BJ (cell line): ENCODE measurements at regions not wholly inside any gene's neighbourhood (a gene's known extent, or its start where the extent isn't known, plus 50 kb on each side); places are given as distances from the start of the nearest gene placed in this dataset.

Source experiments
- CTCF ChIA-PET: fragments of 350-600 bp; formaldehyde crosslinking; extraction: SDS; loops from one replicate; lab custom pipeline; 2021; ENCODE audit warnings: antibody characterized with exemption, inconsistent platforms; lab: Yijun Ruan, JAX
- POLR2A ChIA-PET: fragments of 300-600 bp; sonication (Branson Sonifier 250); formaldehyde crosslinking; extraction: SDS; loops from one replicate; lab custom pipeline; 2021; ENCODE audit warnings: antibody characterized with exemption; lab: Charles Lee
- DNase-seq: peaks from one replicate; pipeline ENCODE4 v3.0.0-alpha.2; 2011; ENCODE audit warnings: low read depth
- H3K27me3 ChIP-seq: 2 replicates; pipeline ENCODE4 v1.6.0; 2011; ENCODE audit warnings: low read length; ENCODE audit not compliant: control insufficient read depth, insufficient read depth
- H3K36me3 ChIP-seq: 2 replicates; pipeline ENCODE4 v1.5.1; 2011; ENCODE audit warnings: low read length; ENCODE audit not compliant: control insufficient read depth, insufficient read depth
- H3K4me3 ChIP-seq: 2 replicates; pipeline ENCODE4 v1.5.1; 2011; ENCODE audit warnings: low read depth, mild to moderate bottlenecking, control low read depth, low read length
- TF ChIP-seq, protein P1 (sequence below): IDR thresholded peaks from 2 replicates; pipeline ENCODE4 v1.5.1; 2011; ENCODE audit warnings: low read depth, mild to moderate bottlenecking, control low read depth, inconsistent platforms, low read length, moderate library complexity; ENCODE audit not compliant: insufficient read depth

DNA sequence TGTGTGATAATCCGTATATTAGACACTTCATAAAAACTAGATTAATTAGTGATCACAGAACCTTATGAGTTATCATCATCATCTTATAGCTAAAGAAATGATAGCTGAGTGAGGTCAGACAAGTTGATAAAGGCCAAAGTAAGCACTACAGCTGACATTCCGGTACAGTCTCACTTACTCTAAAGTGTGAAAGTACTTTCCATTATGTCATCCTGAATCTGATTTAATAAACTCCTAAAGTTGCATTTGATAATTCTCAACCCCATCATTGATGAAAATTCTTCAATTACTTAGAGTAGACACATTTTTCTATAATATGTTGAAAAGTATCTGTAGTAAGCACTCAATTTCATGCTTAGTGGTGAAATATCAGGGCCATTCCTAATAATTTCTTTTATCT is 385.2 kb upstream of the CHD6 start:
- no peaks in the 10 kb centered on the region for H3K36me3 ChIP-seq
- TF ChIP-seq, protein P1, sequence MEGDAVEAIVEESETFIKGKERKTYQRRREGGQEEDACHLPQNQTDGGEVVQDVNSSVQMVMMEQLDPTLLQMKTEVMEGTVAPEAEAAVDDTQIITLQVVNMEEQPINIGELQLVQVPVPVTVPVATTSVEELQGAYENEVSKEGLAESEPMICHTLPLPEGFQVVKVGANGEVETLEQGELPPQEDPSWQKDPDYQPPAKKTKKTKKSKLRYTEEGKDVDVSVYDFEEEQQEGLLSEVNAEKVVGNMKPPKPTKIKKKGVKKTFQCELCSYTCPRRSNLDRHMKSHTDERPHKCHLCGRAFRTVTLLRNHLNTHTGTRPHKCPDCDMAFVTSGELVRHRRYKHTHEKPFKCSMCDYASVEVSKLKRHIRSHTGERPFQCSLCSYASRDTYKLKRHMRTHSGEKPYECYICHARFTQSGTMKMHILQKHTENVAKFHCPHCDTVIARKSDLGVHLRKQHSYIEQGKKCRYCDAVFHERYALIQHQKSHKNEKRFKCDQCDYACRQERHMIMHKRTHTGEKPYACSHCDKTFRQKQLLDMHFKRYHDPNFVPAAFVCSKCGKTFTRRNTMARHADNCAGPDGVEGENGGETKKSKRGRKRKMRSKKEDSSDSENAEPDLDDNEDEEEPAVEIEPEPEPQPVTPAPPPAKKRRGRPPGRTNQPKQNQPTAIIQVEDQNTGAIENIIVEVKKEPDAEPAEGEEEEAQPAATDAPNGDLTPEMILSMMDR = no peak
- ChIA-PET POLR2A (no interaction called here), CTCF (interaction anchor here (0.6 kb wide), 1 partner anchor 1009 kb away, joined by 4 read pairs; no protein-coding TSS in a partner anchor)
- DNase-seq = no peak
- H3K27me3 ChIP-seq = no peaks in the 10 kb centered on the region
- H3K4me3 ChIP-seq = no peak overlapping the region

DNA sequence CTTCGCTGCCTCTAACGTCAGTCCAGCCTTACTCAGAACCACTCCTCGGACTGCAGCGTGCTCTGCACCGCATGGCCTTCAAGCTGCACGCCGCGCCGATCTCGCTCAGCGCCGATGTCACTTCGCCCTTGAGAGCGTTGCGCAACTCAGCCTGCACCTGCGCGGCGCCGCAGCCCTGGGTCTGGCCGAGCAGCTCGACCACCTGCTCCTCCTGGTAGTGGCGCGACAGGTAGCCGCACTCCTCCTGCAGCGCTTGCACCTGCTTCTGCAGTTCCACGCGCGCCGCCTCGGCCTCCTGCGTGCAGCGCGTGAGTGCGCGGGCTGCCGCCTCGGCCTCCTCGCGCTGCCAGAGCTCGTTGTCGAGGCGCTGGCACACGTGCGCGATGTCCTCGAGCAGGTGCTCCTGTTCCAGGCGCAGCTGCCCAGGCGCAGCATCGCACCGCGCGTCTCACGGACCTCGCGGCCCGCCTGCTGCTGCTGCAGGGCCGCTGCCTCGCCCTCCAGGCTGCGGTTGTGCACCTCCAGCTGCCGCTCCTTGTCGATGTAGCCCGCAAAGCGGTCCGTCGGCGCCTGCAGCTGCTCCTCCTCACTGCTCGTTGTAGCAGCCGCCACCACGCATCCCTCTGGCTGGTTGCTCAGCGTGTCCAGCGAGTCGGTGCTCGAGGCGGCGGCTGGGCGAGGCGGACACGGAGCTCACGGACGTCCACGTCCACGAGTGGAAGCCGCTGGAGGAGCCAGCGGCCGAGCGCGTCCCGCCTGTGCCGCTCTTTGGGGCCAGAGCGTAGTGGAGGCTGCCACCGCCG is 380.6 kb upstream of the CHD6 start:
- DNase-seq = no peak
- H3K36me3 ChIP-seq = no peaks in the 10 kb centered on the region
- ChIA-PET CTCF (no interaction called here), POLR2A (no interaction called here)
- H3K4me3 ChIP-seq = no peak overlapping the region
- H3K27me3 ChIP-seq = no peaks in the 10 kb centered on the region
- TF ChIP-seq, protein P1 = no peak

DNA sequence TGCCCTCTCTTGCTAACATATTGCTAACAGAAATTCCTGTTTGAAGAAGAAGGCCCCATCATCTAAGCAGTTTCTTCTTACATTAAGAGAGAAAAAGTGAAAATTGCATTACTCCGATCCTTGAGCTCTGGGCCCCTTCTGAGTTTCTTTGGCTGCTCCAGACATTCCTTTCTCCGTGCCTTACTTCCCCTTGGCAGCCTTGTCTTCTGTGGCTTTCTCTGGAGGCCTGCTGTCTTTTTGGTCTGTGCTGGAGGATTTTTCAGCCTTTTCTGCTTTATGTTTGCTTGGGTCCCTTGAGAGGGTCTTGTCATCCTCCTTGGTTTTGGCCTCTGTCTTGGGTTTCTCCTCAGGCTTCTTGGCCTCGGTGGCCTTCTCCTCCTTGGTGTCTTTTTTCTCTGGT is 378.8 kb upstream of the CHD6 start:
- H3K4me3 ChIP-seq = no peak overlapping the region
- H3K36me3 ChIP-seq = no peaks in the 10 kb centered on the region
- CTCF ChIA-PET = no interaction called here
- H3K27me3 ChIP-seq = no peaks in the 10 kb centered on the region
- no peak for DNase-seq
- TF ChIP-seq, protein P1 = no peak
- POLR2A ChIA-PET = no interaction called here

DNA sequence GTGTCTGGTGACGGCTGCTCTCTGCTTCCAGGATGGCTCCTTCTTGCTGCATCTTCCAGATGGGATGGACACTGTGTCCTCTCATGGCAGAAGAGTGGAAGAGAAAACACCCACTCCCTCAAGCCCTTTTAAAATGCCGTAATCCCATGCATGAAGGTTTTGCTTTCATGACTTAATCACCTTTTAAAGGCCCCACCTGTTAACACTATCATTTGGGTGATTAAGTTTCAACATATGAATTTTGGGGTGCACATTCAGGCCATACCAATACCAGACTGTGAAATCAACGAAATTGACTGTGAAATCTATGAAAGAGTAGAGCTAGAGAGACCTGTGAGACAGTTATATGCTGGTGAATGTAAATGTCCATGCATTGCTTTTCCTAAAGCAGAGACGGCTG is 374.3 kb upstream of the CHD6 start:
- ChIA-PET POLR2A (no interaction called here), CTCF (no interaction called here)
- TF ChIP-seq, protein P1 = no peak
- H3K4me3 ChIP-seq = no peak overlapping the region
- H3K36me3 ChIP-seq = no peaks in the 10 kb centered on the region
- no peaks in the 10 kb centered on the region for H3K27me3 ChIP-seq
- no peak for DNase-seq

DNA sequence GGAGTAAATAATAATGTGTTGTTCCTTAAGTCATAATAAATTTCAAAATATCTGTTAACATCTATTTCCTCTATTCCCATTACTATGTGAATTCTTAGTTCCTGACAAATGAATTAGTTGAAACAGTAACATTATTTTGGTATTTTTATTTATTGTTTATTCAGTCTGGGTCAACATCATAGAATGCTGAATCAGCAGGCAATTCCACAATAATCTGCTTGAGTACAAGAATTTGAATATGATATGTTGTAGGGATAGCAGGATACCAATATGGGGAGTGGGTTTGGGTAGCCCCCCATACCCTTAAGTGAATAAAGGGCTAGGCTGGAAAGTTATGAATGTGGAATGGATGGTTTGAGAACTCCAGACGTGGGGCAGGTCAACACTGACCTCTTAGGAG is 373.2 kb upstream of the CHD6 start:
- POLR2A ChIA-PET = no interaction called here

More for the DNA sequence above, 373.2 kb upstream of the CHD6 start:
- CTCF ChIA-PET = no interaction called here
- H3K36me3 ChIP-seq = no peaks in the 10 kb centered on the region
- no peak overlapping the region for H3K4me3 ChIP-seq
- no peaks in the 10 kb centered on the region for H3K27me3 ChIP-seq
- TF ChIP-seq, protein P1 = no peak
- no peak for DNase-seq
